Fibroblast of upper back skin (primary cell): ENCODE measurements at regions not wholly inside any gene's neighbourhood (a gene's known extent, or its start where the extent isn't known, plus 50 kb on each side); places are given as distances from the start of the nearest gene placed in this dataset.

Source experiments
- DNase-seq: peaks from one replicate; pipeline ENCODE4 v3.0.0-alpha.2; 2013

GRCh38 chr2:63658176-63658968 is 69.6 kb downstream of the MDH1 start:
- DNase-seq: peak; percentile 77

- no peak for DNase-seq
Measured at GRCh38 chr2:63660060-63660459, 71.3 kb downstream of the MDH1 start.

- DNase-seq: peak; percentile 95
Measured at GRCh38 chr2:63661076-63661475, 72.3 kb downstream of the MDH1 start.

GRCh38 chr2:63662028-63662804 is 73.5 kb downstream of the MDH1 start:
- no peak for DNase-seq

- DNase-seq: no peak
Measured at GRCh38 chr2:63663013-63663864, 74.5 kb downstream of the MDH1 start.

- no peak for DNase-seq
Measured at GRCh38 chr2:63665091-63665490, 76.3 kb downstream of the MDH1 start.

DNA sequence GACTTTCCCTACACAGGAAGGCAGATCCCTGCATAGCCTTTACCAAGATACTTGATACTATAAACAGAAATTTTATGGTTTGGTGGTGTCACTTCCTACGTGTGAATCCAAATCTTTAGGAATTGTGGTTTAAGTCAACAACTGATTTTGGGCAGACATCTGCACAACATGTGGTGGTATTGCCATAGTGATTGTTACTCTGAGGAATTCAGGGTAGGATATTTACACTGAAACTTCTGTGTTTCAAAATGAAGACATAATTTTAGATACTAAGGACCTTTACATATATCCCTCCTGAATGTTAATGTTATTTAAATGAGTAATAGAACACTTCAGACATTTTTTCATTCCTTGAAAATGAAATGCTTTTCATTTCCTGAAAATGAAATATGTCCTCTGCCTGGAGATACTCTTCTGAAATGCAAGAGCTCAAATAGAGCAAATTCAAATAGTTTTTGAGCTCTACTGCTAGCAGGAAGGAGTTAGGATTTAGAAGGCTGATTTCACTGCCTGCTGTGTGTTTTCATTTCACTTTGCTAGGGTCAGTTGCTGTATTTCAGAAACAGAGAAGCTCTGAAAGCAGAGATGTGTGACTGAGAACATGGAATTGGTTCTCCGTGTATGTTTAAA is 77.2 kb downstream of the MDH1 start:
- peak; percentile 92 for DNase-seq

DNA sequence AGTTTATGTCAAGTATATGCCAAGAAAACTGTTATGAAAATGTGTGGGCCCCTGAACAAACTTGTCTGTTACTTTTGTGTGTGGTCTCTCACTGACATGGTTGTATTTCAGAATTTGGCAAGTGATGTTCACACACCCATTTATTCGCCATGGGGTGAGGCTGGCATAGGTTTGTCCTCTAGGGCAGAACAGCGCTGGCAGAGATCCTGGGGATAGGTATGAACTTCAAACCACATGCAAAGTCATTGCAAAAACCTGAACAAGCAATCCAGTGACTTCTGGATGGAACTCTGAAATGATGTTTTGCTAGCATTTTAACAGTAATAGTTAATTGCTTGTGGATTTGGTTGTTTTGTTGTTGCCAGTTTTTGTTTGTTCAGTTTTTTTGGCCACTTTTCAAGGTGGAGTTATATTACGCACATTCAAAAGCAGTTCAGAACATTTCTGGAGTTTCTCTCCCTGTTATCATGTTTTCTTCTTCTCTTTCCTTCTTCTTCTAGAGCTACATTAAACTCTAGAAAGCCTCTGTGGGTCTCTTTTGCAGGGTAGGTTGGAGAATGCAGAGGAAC is 78.5 kb downstream of the MDH1 start:
- peak; percentile 26 for DNase-seq

- DNase-seq: no peak
Measured at GRCh38 chr2:63668000-63668399, 79.2 kb downstream of the MDH1 start.

GRCh38 chr2:63668466-63668865 is 79.7 kb downstream of the MDH1 start:
- DNase-seq: no peak

- DNase-seq: no peak
Measured at GRCh38 chr2:63669596-63669995, 80.8 kb downstream of the MDH1 start.

GRCh38 chr2:63673865-63674533 is 85.2 kb downstream of the MDH1 start:
- DNase-seq: no peak

DNA sequence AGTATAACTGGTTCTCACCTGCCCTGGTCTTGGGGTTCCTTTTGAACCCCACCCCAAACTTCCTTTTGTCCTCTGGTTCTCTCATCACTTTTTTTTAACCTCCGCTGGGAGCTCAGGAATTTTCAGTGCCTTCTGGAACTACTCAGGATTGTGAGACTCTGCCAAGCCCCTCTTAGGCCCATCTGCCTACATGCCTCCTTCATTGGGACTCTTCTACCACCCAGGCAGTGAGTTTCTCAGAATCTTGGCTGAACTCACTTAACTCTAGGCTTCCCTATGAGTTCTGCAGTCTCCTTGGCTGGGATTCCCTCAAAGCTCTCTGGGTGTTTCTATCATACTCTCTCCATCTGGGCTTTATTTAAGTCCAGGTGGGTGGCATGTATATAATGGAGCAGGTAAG is 86.3 kb downstream of the MDH1 start:
- DNase-seq: peak; percentile 29

GRCh38 chr2:63676135-63676534 is 87.4 kb downstream of the MDH1 start:
- no peak for DNase-seq

DNA sequence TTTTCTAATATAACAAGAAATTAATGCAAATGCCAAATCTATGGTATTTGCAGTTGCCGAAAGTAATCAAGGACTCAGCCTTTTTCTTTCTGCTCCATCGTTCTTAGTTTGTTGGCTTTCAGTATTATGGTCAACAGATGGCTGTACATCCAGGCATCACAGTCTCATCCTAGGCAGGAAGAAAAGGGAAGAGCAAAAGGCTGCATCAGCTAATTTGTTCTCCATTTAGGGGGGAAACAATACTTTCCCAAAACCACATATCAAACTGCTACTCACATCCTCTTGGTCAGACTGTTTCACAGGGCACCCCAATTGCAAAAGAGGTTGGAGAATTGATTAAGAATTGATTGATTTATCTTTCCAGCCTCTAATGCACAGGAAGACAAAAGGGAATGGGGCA is 89.3 kb downstream of the MDH1 start:
- no peak for DNase-seq

GRCh38 chr2:63678551-63678950 is 89.8 kb downstream of the MDH1 start:
- DNase-seq: no peak

DNA sequence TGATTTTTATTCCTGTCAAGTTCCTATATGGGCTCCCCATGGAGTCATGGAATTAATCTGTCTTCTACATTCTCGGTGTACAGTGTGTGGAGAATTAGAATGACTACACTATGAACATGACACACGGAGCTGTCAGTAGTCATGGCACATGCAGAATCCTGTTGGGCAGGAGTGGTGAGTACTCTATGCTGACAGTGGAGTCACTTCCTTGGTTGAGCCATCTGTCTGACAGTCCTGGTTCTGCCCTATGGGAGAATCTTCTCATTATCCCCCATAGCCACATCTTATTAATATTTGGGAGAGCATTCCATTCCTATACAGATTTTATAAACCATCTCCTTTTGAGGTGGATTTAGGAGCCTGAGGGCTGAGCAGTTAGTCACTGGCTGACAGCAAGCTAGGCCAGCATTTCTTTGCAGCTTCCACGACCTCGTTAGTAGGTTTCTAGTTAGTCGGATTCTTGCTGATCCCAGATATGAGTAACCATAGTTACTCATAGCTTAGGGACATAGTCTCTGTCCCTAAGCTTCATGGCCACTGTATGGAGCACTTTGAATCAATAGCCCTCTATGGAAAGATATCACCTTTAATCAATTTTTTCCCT is 90.6 kb downstream of the MDH1 start:
- DNase-seq: peak; percentile 28

DNA sequence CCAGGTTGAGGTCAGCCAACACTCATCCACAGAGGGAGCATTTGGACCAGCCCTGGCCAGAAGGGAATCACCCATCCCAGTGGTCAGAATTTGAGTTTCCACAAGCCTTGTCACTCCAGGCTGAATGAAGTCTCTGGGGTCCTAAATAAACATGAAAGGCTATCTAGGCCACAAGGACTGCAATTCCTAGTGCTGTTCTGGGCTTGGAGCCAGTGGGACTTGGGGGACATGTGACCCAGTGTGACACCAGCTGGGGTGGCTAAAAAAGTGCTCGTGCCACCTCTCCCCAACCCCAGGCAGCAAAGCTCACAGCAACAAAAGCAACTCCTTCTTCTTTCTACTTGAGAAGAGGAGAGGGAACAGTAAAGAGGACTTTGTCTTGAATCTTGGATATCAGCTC is 91.7 kb downstream of the MDH1 start:
- DNase-seq: no peak

GRCh38 chr2:63681896-63682295 is 93.1 kb downstream of the MDH1 start:
- DNase-seq: no peak

GRCh38 chr2:63692002-63692606 is 103.3 kb downstream of the MDH1 start:
- DNase-seq: peak; percentile 72

DNA sequence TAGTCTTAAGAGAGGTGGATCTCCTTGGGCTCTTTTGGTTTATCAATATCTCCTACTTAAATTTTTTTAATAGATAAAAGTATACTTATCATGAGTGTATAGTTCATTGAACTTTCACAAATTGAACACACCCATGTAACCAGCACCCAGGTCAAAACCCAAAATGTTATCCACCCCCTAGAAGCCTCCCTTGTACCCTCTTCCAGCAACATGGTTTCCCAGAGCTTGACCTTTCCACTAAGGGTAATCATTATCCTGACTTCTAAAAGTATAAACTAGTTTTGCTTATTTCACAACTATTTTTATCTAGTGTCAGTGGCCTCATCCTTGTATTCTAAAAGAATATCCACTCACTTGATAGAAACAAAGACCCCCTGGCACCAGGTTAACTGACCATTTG is 106.8 kb downstream of the MDH1 start:
- no peak for DNase-seq
